HepG2 (cell line): ENCODE measurements at regions not wholly inside any gene's neighbourhood (a gene's known extent, or its start where the extent isn't known, plus 50 kb on each side); places are given as distances from the start of the nearest gene placed in this dataset.
A peak's percentile ranks its signal among the peaks of the same experiment; 100 is the strongest.

ENCODE experiments used
- ATAC-seq: fragments of 200-7000 bp; cut with Tn5 transposase; 3 replicates; pipeline ENCODE4 v1.9.1; 2020; ENCODE audit warnings: mild to moderate bottlenecking, moderate library complexity
- BruUV-seq: library from RNA; stranded (reverse); fragments of 400-500 nt; replicated peaks from 2 replicates; lab custom pipeline; 2021; lab: Mats Ljungman, UMichigan
- CTCF ChIA-PET: fragments of 300-600 bp; formaldehyde crosslinking; extraction: SDS; loops from one replicate; lab custom pipeline; 2021; ENCODE audit warnings: low total read pairs, inconsistent platforms, low intra/inter-chr PET ratio; lab: Yijun Ruan, JAX
- POLR2A ChIA-PET: fragments of 350-600 bp; sonication (Branson Sonifier 250); formaldehyde crosslinking; loops from one replicate; lab custom pipeline; 2020; ENCODE audit warnings: antibody characterized with exemption, inconsistent platforms; lab: Yijun Ruan, JAX
- DNase-seq: peaks from one replicate; pipeline ENCODE4 v3.0.0-alpha.2; 2015; ENCODE audit warnings: low spot score
- FAIRE-seq: peaks from 3 replicates; lab custom pipeline; 2011; peaks lifted over from hg19 to GRCh38; lab: Jason Lieb, UNC
- H2AFZ ChIP-seq: one replicate; pipeline ENCODE4 v1.6.1; 2011; ENCODE audit warnings: low read length, inconsistent platforms
- H3K27ac ChIP-seq: fragments of 300-600 bp; 3 replicates; pipeline ENCODE4 v1.8.0; 2011; ENCODE audit warnings: mixed run types, mild to moderate bottlenecking, mixed read lengths, low read length, inconsistent platforms; ENCODE audit not compliant: insufficient read depth; ENCODE audit errors: extremely low read length
- H3K27me3 ChIP-seq, 2 experiments: fragments of 200-600 bp in 1 of 2; 2 replicates in 1 of 2; 3 replicates in 1 of 2; pipeline versions ENCODE4 v1.6.0 to v1.8.0; 2011; ENCODE audit warnings: low read length in 2 of 2, mild to moderate bottlenecking in 2 of 2, moderate library complexity in 2 of 2, inconsistent platforms in 1 of 2; ENCODE audit not compliant: insufficient read depth in 2 of 2, control insufficient read depth in 1 of 2
- H3K36me3 ChIP-seq, 2 experiments: fragments of 200-600 bp in 1 of 2; replicated peaks in 1 of 2; 2 replicates in 1 of 2; 3 replicates in 1 of 2; pipeline versions ENCODE4 v1.5.1 to v1.8.0; 2011; ENCODE audit warnings: low read length in 2 of 2, inconsistent platforms in 1 of 2; ENCODE audit not compliant: insufficient read depth in 2 of 2, control insufficient read depth in 1 of 2
- H3K4me1 ChIP-seq: 2 replicates; pipeline ENCODE4 v1.5.1; 2012; ENCODE audit warnings: low read length, inconsistent platforms; ENCODE audit not compliant: insufficient read depth
- H3K4me2 ChIP-seq: 2 replicates; pipeline ENCODE4 v1.6.0; 2011; ENCODE audit warnings: low read depth, low read length, inconsistent platforms
- H3K4me3 ChIP-seq, 3 experiments: fragments of 200-600 bp in 1 of 3; sonication (generic), shearing (Covaris generic) in 1 of 3; replicated peaks in 1 of 3; 2 replicates each; pipeline ENCODE4 v1.5.1; 2011 to 2016; ENCODE audit warnings: low read length in 3 of 3, inconsistent platforms in 2 of 3, low read depth in 2 of 3, mild to moderate bottlenecking in 2 of 3, control low read depth in 1 of 3, mixed read lengths in 1 of 3; ENCODE audit not compliant: insufficient read depth in 1 of 3
- H3K79me2 ChIP-seq: one replicate; pipeline ENCODE4 v1.6.1; 2011; ENCODE audit warnings: low read length, inconsistent platforms; ENCODE audit not compliant: insufficient read depth
- H3K9ac ChIP-seq: 2 replicates; pipeline ENCODE4 v1.6.0; 2011; ENCODE audit warnings: mild to moderate bottlenecking, low read depth, low read length, inconsistent platforms; ENCODE audit not compliant: insufficient read depth
- H3K9me3 ChIP-seq: 2 replicates; pipeline ENCODE4 v1.5.1; 2012; ENCODE audit warnings: mild to moderate bottlenecking, low read length
- H4K20me1 ChIP-seq: 2 replicates; pipeline ENCODE4 v1.6.0; 2011; ENCODE audit warnings: inconsistent platforms, mild to moderate bottlenecking, low read length, moderate library complexity; ENCODE audit not compliant: insufficient read depth
- HCFC1 ChIP-seq: fragments of 150-350 bp; IDR thresholded peaks from 2 replicates; pipeline ENCODE4 v1.6.1; 2014; ENCODE audit warnings: low read depth, low read length
- HMGXB4 ChIP-seq, 2 experiments: sonication (generic) in 1 of 2; formaldehyde crosslinking in 1 of 2; IDR thresholded peaks; 2 replicates each; pipeline versions ENCODE4 v1.4.0 to v1.6.1; 2018 to 2020; ENCODE audit warnings: missing genetic modification reagents in 2 of 2, borderline replicate concordance in 1 of 2, low read depth in 1 of 2, mild to moderate bottlenecking in 1 of 2, missing biosample characterization in 1 of 2
- NCOR1 ChIP-seq: fragments of 200-600 bp; sonication (generic); IDR thresholded peaks from 2 replicates; pipeline ENCODE4 v1.7.0; 2017; ENCODE audit warnings: antibody characterized with exemption, low read length, borderline replicate concordance
- RFX1 ChIP-seq: fragments of 450-650 bp; IDR thresholded peaks from 2 replicates; pipeline ENCODE4 v1.6.1; 2017
- TOPORS ChIP-seq: sonication (generic); formaldehyde crosslinking; IDR thresholded peaks from 2 replicates; pipeline ENCODE4 v1.8.0; 2023; ENCODE audit warnings: mild to moderate bottlenecking, missing genetic modification reagents
- XRCC5 ChIP-seq: fragments of 200-400 bp; formaldehyde crosslinking; optimal IDR thresholded peaks from 2 replicates; pipeline ENCODE3; 2017; ENCODE audit warnings: mild to moderate bottlenecking, low read length
- ZNF343 ChIP-seq: sonication (generic); formaldehyde crosslinking; IDR thresholded peaks from 2 replicates; pipeline ENCODE4 v1.4.0; 2020; ENCODE audit warnings: mild to moderate bottlenecking, missing genetic modification reagents
- ZNF619 ChIP-seq: sonication (generic); formaldehyde crosslinking; IDR thresholded peaks from 2 replicates; pipeline ENCODE4 v1.4.0; 2020; ENCODE audit warnings: mild to moderate bottlenecking, missing genetic modification reagents
- ZSCAN20 ChIP-seq: sonication (generic); formaldehyde crosslinking; IDR thresholded peaks from 2 replicates; pipeline ENCODE4 v1.4.0; 2020; ENCODE audit warnings: missing genetic modification reagents, mild to moderate bottlenecking, borderline replicate concordance
- ZSCAN31 ChIP-seq: sonication (generic); formaldehyde crosslinking; IDR thresholded peaks from 2 replicates; pipeline ENCODE4 v1.5.0; 2020; ENCODE audit warnings: low read depth, mild to moderate bottlenecking, missing genetic modification reagents
- WGBS: methylation state at CpG from one replicate; pipeline ENCODE4 v1.1.6; 2017; ENCODE audit warnings: low lambda C conversion rate; 5-methylcytosine and 5-hydroxymethylcytosine counted together
- in situ Hi-C: cut with HindIII; loops from 2 replicates; pipeline ENCODE4 v1.10.0; 2017; ENCODE audit warnings: low pct_unique_long_range_greater_than_20kb; ENCODE audit not compliant: extremely low pct_ligation_motif_present
- intact Hi-C: fragments of 100-400 bp; cut with micrococcal nuclease; formaldehyde crosslinking; loops from one replicate; pipeline ENCODE4 v1.10.0; 2022; ENCODE audit not compliant: unreplicated experiment
- TF ChIP-seq, protein P1 (sequence below): sonication (generic); formaldehyde crosslinking; IDR thresholded peaks from 2 replicates; pipeline ENCODE4 v1.5.0; 2020; ENCODE audit warnings: missing genetic modification reagents, mild to moderate bottlenecking, borderline replicate concordance
- TF ChIP-seq, protein P2 (sequence below): IDR thresholded peaks from 2 replicates; pipeline ENCODE4 v1.6.1; 2016; ENCODE audit warnings: missing genetic modification reagents, missing compliant biosample characterization

DNA sequence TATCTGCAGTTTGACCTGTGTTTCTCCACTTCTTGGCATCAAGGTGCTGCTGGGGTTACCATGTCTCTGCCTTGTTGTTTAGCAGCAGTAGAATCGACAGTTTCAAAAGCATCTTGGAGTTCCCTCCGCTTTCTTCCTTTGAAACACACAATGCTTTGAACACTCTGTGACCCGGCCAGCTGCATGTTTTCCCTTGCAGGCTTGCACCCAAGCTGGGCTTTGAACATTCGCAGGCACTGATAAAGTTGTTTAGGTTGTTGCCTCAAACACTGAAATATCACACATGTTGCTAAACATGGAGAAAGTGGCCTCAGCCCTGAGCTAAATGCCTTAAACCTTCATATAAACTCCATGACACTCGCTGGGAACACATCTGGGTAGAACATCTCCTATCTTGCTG is 251.7 kb downstream of the TSN start:
- intact Hi-C loops = no loop called here

DNA sequence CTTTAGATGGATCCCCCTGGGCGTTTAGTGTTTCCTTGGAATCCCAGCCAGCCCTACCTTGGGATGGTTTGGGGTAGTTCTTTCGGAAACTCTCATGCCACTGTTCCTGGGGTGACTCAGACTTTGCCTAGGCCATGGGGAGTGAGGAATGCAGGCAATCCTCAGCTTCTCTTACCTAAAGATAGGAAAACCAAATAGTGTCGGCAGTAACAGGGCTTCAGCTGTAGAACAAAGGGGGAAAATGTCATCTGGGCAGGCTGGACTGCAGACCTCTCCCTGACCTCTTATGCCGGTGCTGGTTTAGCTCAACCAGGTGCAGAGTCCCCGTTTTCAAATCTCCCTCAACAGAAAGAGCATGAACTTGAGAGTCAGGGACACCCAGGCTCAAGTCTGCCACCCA is 252.1 kb downstream of the TSN start:
- no peaks in the 10 kb centered on the region for H3K36me3 ChIP-seq
- ChIA-PET CTCF (no interaction called here), POLR2A (no interaction called here)
- H4K20me1 ChIP-seq = no peaks in the 10 kb centered on the region
- 4% methylated on average over 5 of the region's 5 CpGs for WGBS
- no peak overlapping the region for H2AFZ ChIP-seq
- H3K27me3 ChIP-seq = no peaks in the 10 kb centered on the region
- DNase-seq (no peak), ATAC-seq (no peak; the same call in 2 of the 3 replicates), FAIRE-seq (no peak)
- in situ Hi-C loops (no loop called here), intact Hi-C loops (no loop called here)
- H3K9ac ChIP-seq = no peak overlapping the region
- H3K9me3 ChIP-seq = no peaks in the 10 kb centered on the region
- no peak overlapping the region for H3K27ac ChIP-seq
- no peaks in the 10 kb centered on the region for H3K79me2 ChIP-seq
- no peak overlapping the region for H3K4me2 ChIP-seq
- no peaks in the 10 kb centered on the region for H3K4me1 ChIP-seq
- H3K4me3 ChIP-seq = no peak overlapping the region
- no TSS peak for BruUV-seq
- TF ChIP-seq ZSCAN31 (CRISPR knock-in tag) = no peak
- TF ChIP-seq ZNF619 (CRISPR knock-in tag) = no peak
- no peak for TF ChIP-seq ZSCAN20
- no peak for TF ChIP-seq ZNF343 (CRISPR knock-in tag)
- no peak for TF ChIP-seq NCOR1
- TF ChIP-seq, protein P1, sequence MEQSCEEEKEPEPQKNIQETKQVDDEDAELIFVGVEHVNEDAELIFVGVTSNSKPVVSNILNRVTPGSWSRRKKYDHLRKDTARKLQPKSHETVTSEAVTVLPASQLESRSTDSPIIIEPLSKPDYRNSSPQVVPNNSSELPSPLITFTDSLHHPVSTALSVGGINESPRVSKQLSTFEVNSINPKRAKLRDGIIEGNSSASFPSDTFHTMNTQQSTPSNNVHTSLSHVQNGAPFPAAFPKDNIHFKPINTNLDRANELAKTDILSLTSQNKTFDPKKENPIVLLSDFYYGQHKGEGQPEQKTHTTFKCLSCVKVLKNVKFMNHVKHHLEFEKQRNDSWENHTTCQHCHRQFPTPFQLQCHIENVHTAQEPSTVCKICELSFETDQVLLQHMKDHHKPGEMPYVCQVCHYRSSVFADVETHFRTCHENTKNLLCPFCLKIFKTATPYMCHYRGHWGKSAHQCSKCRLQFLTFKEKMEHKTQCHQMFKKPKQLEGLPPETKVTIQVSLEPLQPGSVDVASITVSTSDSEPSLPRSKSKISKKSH (CRISPR knock-in tag) = no peak

More for the DNA sequence above, 251.7 kb downstream of the TSN start:
- no peaks in the 10 kb centered on the region for H3K27me3 ChIP-seq
- H4K20me1 ChIP-seq = no peaks in the 10 kb centered on the region
- DNase-seq (no peak), FAIRE-seq (peak; percentile 4), ATAC-seq (no peak)
- H3K4me2 ChIP-seq = no peak overlapping the region
- in situ Hi-C loops = no loop called here
- H3K4me3 ChIP-seq = no peak overlapping the region
- POLR2A ChIA-PET = no interaction called here
- H3K79me2 ChIP-seq = no peaks in the 10 kb centered on the region
- BruUV-seq = no TSS peak
- no peak overlapping the region for H2AFZ ChIP-seq
- no peak overlapping the region for H3K9ac ChIP-seq
- no peaks in the 10 kb centered on the region for H3K9me3 ChIP-seq
- 16% methylated on average over 5 of the region's 5 CpGs for WGBS
- TF ChIP-seq HCFC1 (no peak), HMGXB4 (CRISPR knock-in tag; IDR thresholded peaks at IDR 0.05; ENCODE audit: borderline replicate concordance in 1 of 2, low read depth in 1 of 2) (no peak), TOPORS (CRISPR knock-in tag) (no peak), XRCC5 (no peak), RFX1 (no peak)
- TF ChIP-seq, protein P2, sequence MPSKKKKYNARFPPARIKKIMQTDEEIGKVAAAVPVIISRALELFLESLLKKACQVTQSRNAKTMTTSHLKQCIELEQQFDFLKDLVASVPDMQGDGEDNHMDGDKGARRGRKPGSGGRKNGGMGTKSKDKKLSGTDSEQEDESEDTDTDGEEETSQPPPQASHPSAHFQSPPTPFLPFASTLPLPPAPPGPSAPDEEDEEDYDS = no peak
- no peak overlapping the region for H3K27ac ChIP-seq
- no peaks in the 10 kb centered on the region for H3K36me3 ChIP-seq
- CTCF ChIA-PET = no interaction called here
- no peaks in the 10 kb centered on the region for H3K4me1 ChIP-seq
